DMS114 treated with DMSO at 0.1 percent for 48 hours (cell line): ENCODE measurements at regions not wholly inside any gene's neighbourhood (a gene's known extent, or its start where the extent isn't known, plus 50 kb on each side); places are given as distances from the start of the nearest gene placed in this dataset.
"Not testable (repeated sequence)": the region's sequence is repeated elsewhere in the genome, so short reads cannot be mapped to it uniquely, and the experiment has no call there.

Experiments used
- DNase-seq: peaks from one replicate; lab custom pipeline; 2025; ENCODE audit not compliant: unreplicated experiment; lab: John Stamatoyannopoulos, UW

DNA sequence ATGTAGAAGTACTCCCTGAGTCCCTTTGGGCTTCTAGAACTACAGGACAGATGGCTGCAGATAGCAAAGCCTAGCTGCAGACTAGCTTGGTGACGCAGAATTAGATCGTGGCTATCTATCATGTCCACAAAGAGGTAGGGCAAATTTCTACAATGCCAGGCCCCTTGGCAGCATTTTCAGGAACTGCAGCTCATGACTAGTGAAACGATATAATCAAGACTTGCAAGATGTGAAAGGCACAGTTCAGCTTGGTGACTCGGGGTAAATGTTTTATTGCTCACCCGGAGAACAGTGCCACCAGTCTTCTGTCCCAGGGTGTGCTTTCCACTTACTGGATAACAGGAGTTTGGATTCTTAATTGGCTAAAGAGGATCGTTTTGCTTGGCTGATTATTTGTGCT, 108.7 kb upstream of the LY86 start:
- no peak for DNase-seq

DNA sequence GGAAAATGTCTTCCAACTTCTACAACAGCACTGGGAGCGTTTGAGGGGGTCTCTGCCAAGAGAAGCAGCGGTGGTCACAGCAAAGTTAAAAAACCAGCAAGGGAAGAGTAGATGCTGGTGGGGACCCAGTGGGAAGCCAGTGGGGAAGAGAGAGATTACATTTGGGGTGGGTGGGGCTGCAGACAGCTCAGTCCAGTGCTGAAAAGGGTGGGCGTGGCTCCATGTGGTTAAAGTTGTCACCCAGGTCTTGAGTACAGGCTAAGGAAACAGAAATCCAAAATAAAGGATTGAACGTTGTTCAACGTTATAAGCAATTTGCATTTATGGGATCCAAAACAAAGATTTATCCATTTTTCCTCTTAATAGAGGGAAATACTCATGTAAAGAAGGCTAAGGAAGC, 106.3 kb upstream of the LY86 start:
- no peak for DNase-seq

DNA sequence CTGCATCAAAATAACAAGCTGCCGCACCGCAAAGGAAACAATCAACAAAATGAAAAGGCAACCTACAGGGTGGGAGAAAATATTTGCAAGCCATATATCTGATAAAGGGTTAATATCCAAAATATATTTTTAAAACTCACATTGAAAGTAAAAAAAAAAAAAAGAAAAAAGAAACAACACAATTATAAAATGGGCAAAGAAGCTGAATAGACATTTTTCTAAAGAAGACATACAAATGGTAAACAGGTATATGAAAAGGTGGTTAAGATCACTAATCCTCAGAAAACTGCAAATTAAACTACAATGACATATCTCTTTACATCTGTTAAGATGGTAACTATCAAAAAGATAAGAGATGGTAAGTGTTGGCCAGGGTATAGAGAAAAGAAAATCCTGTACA, 105.4 kb upstream of the LY86 start:
- no peak for DNase-seq

DNA sequence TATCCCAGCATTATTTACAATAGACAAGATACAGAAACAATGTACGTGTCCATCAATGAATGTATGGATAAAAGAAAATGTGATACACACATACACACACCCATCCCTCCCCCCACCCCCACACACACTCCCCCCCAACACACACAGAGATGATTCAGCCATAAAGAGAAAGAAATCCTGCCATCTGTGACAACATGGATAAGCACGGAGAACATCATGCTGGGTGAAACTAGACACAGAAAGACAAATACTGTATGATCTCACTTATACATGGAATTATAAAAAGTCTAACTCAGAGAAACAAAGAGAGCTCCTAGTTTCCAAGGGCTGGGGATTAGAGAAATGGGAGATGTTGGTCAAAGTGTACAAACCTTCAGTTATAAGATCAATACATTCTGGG, 104.8 kb upstream of the LY86 start:
- DNase-seq = no peak

DNA sequence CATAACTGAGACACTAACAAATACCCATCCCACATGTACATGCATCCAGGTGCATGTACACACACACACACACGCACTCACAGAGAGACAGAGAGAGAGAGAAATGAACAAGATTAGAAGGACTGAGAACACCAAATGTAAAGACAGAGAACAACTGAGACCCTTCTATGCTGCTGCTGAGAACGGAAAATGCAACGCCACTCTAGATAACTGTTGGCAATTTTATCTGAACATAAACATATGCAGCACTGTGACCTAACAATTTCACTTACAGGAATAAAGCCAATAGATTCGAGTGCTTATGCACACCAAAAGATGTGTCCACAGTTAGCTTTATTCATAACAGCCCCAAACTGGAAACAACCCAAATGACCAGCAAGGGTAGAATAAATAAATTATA, 103.8 kb upstream of the LY86 start:
- DNase-seq = no peak

DNA sequence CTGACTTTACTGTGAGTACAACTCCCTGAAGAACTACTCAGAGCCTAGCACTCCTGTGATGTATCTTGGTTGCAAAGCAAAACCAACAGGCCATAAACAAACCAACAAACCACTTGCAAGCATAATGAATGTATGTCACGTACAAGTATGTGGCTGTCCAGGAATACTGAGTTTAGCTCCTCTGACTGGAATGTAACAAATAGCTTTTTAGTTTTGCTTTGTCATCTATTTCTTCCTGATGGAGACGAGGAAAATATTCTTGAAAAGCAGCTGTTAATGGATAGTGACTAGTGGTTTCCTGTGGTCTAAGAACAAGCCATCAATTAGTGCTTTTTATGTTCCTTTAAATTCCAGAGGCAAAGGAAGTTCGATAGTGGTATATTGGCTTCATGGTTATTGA, 101.9 kb upstream of the LY86 start:
- no peak for DNase-seq

DNA sequence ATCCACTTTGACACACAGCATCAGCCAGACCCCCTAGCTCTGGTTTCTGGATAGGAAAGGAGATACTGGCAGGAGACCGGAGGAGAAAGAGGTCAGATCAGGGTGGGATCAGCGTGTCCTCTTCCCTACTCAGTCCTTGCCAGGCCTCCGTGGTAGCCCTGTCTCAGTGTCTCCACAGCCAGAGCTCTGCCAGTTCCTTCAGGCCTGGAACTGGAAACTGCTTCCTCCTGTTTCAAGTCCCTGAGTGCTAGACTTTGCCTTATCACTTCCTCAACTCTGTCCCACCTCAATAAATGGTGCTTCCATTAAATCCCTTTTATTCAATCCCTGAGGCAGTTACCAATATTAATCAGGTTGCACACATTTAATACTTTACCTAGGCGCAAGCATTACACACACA, 96.8 kb upstream of the LY86 start:
- no peak for DNase-seq

DNA sequence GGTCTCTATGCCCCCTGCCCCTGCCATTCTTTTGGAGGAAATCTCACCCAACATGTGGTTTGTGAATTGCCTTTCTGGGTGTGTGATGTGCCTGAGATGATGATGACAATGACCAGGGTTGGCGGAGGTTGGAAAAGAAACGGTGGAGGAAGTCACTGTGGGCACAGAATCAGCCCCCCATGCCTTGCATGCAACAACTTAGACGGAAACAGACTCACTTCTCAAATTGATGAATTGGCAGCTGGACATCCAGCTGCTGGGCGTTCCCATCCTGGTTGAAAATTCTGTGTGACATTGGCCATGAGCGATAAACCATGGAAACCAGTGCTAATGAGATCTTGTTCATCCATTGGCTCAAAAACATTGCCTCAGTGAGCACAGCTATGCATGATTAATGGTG, 95.8 kb upstream of the LY86 start:
- DNase-seq = no peak

DNA sequence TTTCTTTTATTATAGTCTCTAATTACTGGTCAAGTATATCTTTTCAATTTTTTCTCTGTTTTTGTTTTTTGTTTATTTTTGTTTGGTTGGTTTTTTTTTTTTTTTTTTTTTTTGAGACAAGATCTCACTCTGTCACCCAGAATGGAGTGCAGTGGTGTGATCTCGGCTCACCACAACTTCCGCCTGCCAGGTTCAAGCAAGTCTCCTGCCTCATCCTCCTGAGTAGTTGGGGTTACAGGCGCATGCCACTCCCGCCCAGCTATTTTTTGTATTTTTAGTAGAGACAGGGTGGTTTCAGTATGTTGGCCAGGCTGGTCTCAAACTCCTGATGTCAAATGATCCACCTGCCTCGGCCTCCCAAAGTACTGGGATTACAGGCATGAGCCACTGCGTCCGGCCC, 94.4 kb upstream of the LY86 start:
- not testable (repeated sequence) for DNase-seq

DNA sequence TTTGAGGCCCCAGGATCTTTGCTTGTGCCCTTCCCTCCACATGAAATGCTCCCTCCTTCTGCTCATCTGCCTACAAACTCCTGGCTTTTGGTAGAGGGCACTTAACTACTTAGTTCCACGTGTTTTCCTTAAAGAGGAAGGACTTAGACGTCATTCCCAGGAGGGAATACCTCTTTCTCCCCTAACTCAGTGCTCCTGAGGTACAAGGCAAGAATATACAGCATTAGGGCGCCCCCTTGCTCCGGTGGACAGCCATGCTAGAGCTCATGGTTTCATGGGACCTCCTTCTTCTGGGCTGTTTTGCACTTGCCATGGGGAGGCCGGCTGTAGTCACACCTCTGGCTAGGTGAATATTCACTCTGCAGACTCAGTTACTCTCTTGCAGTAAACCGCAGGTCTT, 93.8 kb upstream of the LY86 start:
- DNase-seq = peak; percentile 34

DNA sequence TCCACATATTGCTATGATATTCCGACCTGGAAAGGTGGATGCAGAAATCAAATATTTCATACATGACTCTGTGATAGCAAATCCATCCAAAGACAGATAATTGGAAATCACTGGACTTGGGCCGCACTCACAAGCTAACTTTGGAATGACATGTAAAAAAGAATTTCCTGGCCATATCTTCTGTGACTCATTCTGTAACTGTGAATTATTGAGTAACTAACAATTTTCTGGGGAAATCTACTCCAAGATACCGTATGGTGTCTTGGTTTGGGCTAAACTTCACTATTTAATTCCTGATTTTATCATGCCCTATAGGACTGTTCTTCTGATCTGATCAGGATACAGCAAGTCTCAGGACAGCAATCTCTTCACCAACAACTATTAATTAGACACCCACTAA, 92.7 kb upstream of the LY86 start:
- no peak for DNase-seq

DNA sequence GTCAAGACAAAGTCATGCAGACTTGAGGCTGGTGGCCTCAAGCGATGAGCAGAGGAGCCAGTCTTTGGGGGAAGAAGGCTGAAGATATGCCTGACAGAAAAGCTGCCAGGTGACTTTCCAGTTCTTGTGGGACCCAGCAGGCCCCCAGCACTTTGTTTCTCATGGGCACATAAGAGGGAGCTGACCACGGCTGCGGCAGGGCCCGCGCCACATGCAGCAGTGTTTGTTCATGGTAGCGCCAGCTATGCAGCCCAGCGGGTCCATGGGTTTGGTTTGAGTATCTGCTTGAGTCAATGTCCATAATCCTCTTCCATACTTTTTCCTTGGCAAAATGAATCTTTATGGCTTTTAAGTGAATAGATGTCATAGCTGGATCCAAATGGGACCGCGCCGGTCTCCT, 91.0 kb upstream of the LY86 start:
- DNase-seq = no peak

DNA sequence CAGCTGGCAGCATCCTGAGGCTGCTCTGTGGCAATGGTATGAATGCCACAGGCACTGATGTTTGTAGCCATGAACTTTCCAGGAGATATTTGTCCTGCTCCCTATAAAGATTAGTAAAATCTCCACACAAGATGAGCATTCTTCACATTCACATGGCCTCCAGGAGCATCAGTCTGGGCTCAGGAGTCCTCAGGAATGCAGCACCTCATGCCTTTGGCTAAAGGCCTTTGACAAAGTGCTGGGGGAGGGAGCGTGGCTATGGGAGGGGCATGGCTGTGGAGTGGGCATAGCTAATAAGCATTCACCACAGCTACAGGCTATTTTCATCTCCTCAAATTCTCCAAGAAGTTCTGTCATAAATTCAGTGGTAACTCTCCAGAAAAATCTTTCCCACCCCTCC, 90.5 kb upstream of the LY86 start:
- DNase-seq = no peak

DNA sequence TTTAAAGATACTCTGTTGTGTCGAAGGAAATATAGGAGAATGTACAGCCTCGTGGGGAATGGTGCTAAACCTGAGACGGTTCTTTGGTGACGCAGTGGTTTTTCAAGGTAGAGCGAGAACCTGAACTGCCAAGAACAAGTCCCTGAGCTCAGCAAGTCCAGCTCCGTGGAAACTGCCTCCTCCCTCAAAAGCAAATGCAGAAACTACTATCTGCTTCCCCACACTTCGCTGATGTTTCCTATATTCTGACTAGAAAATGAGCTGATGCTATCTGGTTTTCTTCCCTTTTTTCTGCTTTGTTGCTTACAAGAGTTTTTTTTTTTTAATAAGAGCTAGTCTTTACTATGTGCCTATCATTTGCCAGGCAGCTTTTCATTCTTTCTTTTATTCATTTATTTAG, 85.3 kb upstream of the LY86 start:
- no peak for DNase-seq

DNA sequence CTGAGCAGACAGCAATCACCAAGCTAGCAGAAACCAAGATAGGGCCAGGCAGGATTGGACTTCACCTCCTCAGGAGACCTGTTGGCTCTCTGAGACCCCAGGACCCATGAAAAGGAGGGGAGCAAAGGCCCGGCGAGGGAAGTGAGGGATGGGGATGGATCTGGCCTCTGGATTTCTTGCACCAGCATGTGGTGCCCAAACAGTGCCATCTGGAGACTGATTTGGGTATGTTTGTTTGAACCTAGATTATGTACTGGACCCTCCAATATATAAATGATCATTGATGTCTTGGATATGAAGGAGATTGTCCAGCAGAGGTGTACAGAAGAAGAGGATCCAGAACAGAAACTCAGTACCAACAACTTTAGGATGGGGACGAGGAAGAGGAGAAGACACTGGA, 83.4 kb upstream of the LY86 start:
- no peak for DNase-seq

DNA sequence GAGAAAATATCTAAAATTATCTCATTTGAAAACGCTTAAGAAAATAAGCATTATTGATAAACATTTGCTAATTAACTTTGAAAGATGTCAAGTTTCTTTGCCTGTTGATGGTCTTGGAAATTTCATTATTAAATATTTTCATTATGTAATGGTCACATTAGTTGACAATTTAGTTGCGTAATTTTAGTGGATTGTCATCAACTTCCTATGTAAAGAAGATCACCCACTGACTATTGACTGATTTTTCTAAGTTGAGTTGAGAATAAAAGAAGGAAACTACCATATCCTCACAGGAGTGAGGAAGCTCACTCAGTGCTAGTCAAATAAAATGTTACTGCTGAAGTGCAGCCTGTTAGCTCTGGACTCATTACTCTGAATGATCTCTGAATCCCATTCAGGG, 79.9 kb upstream of the LY86 start:
- no peak for DNase-seq

DNA sequence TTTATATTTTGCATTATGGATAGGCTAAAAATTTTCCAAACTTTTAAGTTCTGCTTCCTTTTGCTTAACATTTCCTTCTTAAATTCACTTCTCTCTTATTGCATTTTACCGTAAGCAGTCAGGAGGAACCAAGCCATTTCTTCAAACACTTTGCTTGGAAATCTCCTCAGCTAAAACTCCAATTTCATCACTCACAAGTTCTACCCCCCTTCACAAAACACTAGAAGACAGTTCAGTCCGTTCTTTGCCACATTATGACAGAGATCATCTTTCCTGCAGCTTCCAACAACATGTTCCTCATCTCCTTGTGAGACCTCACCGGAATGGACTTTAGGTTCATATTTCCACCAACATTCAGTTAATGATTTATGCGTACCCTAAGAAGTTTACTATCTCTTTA, 79.2 kb upstream of the LY86 start:
- DNase-seq = no peak

DNA sequence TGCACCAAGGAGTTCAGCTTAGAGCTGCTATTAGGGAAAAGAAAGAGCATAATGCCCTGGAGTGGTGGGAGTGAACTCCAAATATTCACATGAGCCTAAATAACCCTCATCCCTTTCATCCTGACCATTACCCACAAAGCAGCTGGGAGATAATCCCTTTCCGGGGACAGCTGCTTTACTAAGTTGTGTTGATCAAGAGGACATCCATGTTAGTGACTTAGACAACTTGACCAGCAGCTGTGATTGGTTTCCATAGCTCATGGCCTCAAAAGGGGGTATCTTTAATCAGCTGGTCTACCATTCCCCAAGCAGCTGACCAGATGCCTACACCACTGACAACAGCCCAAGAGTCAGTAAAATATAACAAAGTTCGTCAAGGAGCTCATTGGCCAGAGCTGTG, 75.8 kb upstream of the LY86 start:
- no peak for DNase-seq

DNA sequence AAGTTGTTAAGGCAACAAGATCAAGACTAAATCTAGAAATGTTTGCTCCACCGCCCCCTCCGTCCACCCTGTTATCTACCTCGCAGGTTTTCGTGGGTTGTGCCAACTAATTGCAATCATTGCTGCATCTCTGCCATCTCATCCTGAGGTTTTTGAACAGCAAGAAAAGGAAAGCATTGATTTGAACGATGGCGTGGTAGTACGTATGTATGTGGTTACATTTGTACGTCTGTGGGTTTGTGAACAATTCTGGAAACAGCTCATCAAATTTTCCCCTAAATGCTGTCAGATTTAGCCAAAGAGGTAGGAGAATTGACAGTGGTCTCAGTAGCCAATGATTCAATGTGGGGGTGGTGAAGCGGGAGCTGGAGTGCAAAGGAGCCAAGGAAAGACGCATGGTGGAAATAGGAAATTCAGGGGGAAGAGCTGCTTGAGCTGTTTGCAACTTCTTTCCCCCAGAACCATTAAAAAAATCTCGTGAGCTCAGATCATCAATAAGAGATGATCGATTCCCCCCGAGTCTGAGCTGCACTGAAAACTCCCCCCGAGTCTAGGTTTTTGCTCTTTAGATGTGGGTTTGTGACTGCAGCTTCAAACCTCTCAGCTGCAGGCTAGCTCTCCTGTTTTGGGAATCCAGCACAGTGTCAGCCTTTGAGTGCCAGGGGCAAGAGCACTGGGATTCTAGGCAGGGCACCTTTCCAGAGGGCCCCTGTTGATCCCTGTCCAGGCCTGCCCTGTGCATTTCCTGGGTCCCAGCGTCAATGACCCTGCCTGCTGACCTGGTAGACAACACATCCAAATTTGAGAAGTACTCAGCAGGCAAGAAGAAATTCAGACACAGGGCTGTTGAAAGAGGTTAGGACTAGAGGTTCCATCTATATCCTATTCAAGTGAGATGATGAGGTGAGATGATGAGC, 72.6 kb upstream of the LY86 start:
- DNase-seq = no peak

DNA sequence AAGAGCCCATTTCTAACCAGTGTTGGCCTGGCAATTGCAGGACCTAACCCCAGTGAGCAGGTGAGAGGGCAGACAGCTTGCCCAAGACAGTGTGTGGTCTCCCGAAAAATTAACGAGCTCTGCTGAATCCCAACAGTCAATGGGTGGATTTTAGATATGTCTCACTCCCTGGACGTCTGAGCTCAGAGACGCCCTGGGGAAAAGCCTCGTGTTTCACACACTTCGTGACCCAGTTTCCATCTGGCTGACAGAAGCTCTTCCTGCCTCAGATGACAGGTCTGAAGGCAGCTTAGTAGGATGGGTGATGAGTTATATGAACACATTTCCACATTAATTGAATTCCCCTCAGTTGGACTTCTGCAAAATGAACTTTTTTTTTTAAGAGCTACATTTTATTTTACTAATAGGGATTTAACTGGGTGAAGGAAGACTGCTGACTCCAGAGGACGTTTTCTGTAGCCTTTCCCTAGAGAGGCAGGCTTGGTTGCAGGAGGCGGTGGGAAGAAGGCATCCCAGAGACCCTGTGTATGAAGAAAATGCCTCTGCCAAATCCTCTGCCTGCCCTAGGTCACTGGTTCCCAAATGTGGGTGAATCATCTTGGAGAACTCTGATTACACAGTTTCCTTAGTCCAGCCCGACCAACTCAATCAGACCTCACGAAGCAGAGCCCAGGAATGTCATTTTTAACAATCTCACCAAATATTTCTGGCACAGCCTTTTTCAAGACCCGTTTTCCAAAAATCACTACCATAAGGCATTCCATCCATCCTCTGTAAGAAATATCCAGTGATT, 71.7 kb upstream of the LY86 start:
- no peak for DNase-seq

DNA sequence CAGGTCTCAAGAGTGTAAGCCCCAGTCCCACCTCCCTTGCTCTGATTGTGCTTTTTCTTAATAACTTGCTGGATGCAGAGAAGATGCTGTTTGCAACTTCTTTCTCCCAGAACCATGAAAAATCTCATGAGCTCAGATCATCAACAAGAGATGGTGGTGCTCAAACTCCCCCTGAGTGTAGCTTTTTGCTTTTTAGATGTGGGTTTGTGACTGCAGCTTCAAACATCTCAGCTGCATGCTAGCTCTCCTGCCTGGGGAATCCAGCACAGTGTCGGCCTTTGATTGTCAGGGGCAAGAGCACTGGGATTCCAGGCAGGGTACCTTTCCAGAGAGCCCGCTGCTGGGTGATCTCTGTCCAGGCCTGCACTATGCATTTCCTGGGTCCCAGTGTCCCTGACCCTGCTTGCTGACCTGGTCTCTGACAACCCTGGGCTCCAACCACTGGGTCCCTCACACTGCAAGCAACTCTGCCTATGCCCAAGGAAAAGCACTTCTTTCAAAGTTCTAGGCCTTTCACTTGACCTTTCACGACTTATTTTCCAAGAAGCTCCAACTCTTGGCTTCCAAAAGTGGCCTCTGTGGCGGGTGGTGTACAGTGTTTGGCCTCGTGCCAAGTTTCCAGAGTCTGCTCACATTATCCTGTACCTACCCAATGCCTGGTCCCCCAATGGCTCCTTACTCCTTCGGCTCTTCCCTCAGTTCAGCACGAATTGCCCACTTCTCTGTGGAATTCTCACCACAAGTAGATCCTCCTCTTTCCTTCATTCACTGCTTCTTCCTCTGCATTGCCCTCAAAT, 69.7 kb upstream of the LY86 start:
- DNase-seq = no peak
